HG03575 (cell line): ENCODE measurements at regions not wholly inside any gene's neighbourhood (a gene's known extent, or its start where the extent isn't known, plus 50 kb on each side); places are given as distances from the start of the nearest gene placed in this dataset.
"Not testable (repeated sequence)": the region's sequence is repeated elsewhere in the genome, so short reads cannot be mapped to it uniquely, and the experiment has no call there.

ENCODE experiments used
- ATAC-seq: cut with Tn5 transposase; IDR thresholded peaks from one replicate; pipeline ENCODE4 v1.9.1; 2021; ENCODE audit not compliant: unreplicated experiment, insufficient number of reproducible peaks, low FRiP score; ENCODE audit errors: extremely low read depth

DNA sequence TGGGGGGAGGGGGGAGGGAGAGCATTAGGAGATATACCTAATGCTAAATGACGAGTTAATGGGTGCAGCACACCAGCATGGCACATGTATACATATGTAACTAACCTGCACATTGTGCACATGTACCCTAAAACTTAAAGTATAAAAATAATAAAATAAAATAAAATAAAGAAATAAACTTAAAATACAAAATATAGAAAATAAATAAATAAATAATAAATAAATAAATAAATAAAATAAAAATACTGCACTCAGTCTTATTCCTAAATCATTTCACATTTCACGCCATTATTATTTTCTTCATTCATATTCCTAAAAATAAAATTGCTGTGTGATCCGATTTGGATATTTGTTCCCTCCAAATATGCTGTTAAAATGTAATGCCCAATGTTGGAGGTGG, 156.5 kb upstream of the CCNG1 start:
- not testable (repeated sequence) for ATAC-seq

DNA sequence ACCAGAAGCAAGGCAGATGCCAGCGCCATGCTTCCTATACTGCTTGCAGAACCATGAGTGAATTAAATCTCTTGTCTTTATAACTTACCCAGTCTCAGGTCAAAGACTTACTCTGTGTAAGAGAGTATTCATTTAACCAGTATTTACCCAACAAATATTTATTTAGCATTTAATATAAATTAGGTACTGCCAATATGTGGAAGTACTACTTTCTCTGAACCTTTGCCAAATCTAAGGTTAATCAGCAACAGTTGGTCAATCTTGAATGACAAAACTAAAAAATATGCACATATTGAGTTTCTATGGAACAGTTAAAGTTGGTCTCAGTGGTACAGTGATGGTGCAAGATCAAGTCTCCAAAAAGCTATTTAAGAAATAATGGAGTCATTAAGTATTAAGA, 155.9 kb upstream of the CCNG1 start:
- no peak for ATAC-seq

DNA sequence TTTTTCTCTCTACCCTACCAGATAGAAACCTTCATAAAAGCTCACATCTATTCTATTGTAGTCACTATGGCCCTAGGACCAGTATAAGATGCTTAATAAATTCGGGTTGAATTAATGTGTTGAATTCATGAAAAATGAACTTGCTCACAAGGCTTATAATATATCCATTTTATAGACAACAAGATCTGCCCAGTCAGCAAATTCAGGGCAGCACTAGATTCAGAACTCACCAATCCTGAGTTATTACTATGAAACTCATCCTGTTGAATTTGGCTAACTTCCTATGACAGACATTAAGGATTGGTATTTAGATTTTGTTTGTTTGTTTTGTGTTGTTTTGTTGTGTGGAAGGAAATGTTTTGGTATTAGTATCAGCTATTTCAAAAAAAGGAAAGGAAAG, 143.6 kb upstream of the CCNG1 start:
- no peak for ATAC-seq

DNA sequence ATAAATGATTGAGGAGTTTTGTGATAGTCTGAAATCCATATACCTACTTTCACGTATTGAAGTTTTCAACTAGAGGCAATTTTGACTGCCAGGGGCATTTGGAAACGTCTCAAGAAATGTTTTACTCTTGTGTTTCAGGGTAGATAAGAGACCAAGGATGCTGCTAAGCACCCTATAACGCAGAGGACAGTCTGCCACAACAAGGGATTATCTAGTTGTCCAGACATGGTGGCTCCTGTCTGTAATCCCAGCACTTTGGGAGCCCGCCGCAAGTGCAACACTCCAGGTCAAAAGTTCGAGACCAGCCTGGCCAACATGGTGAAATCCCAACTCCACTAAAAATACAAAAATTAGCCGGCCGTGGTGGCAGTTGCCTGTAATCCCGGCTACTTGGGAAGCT, 133.7 kb upstream of the CCNG1 start:
- ATAC-seq, result no peak

DNA sequence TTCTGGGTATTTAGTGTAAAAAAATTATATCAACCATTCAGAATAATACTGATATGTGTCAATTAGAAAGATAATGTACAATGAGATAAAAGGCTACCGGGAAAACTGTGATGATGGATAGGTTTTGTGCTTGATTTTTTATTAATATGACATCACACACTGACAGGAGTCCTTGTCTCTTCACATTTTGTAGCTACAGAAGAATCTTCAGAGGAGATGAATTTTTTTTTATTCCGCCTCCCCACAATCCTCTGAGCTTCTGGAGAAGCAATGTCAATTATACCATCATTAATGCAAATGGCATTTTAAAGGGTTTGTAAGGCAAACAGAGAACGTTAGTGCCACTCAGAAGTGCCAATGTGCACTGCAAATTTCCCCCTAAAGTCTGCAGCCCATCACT, 131.7 kb upstream of the CCNG1 start:
- ATAC-seq, result no peak

DNA sequence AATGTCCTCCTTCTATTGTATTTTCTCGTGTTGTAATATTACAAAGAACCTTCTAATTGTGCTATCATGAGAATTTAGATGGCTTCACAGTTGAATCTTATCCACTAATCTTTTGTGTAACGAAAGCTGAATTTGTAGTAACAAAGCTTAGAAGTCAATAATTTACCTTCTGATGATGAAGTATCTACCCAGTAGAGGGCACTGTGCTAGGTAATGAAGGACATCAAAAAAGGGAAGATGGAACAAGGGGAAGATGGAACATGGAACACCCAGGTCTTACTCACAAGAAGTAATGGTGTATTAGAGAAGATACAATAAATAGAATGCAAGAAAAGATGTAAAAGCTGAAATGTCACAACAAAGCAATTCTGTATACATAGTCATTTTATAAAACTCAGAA, 131.0 kb upstream of the CCNG1 start:
- no peak for ATAC-seq

DNA sequence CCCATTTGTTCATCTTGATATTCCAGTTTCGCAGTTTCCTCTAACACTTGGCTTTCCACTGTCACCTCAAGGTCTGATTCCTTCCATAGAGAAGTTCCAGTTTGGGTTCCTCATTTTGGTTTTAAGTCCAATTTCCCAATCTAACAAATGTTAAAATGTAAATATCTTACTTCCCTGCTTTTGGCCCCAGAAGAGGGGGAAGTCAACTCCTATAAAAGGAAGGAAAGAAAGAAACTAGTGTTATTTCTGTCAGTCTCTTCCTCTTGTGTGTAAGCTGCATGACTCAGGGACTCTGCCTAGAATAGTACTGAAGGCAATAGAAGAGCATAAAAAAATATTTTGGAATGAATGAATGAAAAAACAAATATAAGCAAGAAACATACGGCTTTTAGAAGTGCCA, 127.5 kb upstream of the CCNG1 start:
- no peak for ATAC-seq

DNA sequence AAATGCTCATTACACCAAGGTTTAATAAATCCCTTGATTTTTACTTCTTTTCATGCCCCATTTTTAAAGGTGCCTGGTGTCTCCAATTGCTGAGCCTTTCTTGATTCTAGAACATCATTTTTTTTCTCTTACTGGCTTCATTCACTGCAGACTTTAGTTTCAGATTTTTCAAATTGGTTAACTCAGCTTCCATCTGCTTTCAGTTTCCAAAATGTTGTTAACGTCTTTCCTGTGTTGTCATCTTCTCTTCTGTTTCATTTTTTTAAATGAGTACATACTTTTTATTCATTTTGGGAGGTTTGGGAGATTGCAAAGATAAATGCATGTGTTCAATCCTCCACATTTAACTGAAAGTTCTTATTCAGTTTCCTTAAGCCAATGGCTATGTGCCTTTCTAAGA, 126.4 kb upstream of the CCNG1 start:
- ATAC-seq, result no peak

DNA sequence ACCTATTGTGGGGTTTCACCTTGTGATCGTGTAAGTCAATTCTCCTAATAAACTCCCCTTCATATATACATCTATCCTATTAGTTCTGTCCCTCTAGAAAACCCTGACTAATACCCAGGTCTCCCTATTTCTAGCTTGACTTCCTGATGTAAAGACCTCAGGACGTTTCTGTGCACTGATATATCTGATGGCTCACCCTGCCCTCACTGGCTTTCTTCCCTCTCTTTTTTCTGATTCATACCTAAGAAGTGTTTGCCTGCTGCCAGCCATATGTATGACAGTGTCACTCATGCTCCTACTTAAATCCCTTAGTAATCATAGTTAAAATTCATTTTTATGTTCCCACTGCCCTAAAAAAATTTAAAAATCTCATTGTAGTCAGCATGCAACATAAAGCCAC, 124.8 kb upstream of the CCNG1 start:
- no peak for ATAC-seq

DNA sequence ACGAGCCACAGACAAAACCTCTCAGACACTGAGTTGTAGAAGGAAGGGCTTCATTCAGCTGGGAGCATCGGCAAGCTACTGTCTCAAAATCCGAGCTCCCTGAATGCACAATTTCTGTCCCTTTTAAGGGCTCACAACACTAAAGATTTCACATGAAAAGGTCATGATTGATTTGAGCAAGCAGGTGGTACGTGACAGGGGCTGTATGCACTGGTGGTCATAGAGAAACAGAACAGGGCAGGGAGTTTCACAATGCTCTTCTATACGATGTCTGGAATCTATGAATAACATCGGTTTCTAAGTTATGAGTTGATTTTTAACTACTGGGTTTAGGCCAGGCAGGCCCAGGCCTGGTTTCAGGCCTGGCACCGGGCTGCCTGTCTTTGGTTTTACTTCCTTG, 124.3 kb upstream of the CCNG1 start:
- not testable (repeated sequence) for ATAC-seq

DNA sequence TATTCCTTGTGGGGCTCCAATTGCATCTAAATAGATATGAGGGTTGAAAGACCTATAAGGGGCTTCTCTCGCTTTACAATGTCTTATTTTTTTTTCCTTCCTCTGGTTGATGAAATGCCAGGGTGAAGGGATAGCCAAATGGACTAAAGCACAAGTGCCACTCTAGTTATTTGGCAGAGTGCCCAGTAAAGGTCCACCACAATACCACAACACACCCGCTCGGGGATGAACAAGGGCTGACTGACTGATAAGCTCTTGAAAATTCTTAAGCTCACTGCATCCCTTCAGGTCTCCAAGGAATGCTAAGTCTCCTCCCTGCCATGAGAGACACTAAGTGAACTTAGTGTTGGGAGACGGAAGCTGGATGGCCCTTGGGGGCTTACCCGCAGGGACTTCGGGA, 121.0 kb upstream of the CCNG1 start:
- not testable (repeated sequence) for ATAC-seq

DNA sequence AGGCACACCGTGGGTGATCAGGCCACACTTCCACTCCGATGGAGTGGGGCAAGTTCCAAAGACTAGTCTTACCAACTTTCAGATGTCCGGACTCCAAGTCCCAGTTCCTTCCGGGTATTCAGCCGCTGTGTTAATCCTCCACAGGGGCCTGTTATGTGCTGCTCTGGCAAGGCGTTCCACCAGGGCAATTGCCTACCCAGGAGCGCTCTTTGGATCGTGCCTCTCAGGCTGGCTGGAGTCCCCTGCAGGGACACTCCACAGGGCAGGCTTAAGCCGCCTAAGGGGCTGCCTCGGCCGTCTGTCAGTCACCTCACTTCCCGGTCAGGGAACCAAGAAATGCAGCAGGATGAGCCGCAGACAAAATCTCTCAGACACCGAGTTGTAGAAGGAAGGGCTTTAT, 118.7 kb upstream of the CCNG1 start:
- no peak for ATAC-seq

DNA sequence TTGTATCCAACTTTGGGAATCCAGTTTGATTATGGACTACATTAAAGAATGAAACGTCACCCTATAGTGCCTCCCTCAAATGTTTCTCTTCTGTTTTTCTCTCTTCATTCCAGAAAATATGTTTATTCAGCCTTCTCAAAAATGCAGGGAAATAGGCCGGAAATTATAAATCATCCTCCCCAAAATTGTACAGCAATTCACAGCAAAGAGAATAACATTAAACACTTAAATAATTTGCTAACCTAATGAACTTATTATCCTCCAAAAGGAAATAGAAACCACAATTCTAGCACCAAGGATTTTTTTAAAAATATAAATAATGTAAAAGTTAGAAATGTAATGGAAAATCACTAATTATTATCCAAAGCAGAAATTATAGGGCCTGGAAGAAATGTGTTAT, 115.9 kb upstream of the CCNG1 start:
- ATAC-seq, result no peak

DNA sequence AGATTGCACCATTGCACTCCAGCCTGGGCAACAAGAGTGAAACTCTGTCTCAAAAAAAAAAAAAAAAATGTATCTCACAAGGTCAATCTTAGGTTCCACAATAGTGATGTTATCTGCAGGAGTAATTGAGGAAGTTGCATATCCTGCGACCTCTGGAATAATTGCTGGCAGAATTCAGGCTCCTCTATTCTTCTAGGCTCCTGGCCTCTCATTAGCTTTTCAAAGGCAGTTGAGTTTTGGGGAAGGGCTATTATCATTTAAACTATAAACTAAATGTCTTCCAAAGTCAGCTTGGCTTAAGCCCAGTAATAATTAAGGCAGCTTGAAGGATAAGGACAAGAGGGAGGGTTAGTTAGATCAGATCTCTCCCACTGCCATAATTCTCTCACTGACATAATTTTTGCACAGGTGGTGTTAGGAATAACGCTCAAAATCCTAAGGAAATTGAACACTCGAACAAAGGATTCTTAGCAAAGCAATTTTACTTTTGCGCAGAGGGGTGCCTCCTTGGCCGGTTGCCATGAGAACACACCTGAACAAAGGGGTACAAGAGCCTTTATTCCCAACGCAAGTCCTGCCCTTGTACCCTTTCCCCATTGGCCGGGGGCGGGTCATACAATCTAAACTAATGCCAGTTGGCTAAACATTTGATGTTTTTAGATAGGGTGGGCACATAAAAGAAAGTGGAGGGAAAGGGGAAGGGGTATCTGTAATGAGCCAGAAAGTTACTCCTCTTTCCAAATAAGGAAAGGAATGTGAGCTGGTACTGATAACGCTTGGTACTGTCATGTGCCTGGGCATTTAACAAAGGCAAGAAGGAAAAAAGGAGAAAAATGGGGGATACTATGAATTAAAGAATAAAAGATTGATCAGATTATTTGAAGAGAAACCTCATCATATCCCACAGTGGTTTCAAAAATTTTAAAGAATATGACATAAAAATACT, 106.4 kb upstream of the CCNG1 start:
- no peak for ATAC-seq

DNA sequence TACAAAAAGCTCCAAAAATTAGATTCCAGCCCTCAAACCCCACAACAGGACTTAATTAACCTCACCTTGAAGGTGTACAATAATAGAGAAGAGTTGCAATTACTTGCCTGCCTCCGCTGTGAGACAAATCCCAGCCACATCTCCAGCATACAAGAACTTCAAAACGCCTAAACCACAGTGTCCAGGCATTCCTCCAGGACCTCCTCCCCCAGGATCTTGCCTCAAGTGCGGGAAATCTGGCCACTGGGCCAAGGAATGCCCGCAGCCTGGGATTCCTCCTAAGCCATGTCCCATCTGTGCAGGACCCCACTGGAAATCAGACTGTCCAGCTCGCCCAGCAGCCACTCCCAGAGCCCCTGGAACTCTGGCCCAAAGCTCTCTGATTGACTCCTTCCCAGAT, 101.3 kb upstream of the CCNG1 start:
- ATAC-seq, result not testable (repeated sequence)

DNA sequence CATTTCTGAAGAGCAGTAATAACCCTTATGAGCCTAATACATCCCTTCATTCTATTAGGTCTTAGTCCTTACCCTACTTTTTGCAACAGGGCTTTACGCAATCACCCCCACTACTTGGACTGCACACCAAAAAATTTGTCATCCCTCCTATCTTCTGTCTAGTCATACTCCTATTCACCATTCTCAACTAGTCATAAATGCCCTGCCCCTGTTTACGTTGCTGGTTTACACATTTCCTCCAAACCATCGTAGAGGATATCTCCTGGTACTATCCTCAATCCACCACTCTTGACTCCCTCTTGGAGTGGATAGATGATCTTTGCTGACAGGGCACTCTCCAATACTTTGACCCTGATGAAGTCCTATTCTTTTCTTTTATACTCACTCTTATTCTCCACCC, 98.2 kb upstream of the CCNG1 start:
- no peak for ATAC-seq

DNA sequence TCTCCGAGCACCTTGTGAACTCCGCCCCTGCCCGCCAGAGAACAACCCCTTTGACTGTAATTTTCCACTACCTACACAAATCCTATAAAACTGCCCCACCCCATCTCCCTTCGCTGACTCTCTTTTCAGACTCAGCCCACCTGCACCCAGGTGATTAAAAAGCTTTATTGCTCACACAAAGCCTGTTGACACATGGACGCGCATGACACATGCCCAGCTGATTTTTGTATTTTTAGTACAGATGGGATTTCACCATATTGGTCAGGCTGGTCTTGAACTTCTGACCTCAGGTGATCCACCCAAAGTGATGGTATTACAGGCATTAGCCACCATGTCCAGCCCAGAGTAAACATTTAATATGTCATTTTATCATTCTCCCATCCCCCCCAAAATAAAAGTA, 97.0 kb upstream of the CCNG1 start:
- ATAC-seq, result not testable (repeated sequence)

DNA sequence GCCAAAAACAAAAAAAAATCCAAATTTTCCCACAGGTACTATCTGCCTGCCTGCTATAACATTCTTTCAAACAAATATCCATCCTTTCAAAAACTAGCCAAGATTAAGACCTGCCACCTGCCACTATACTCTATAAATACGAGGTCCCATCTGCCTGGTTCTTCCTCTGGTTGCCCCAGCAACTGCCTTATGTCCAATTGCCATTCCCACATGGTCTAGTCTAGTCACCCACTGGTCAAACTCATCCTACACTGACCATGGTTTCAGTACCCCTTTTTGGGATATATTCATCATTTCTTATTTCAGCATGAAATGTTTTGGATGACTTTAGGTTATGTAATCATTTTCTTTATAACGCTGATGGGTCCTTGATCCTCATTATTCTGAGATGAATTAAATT, 95.1 kb upstream of the CCNG1 start:
- no peak for ATAC-seq

DNA sequence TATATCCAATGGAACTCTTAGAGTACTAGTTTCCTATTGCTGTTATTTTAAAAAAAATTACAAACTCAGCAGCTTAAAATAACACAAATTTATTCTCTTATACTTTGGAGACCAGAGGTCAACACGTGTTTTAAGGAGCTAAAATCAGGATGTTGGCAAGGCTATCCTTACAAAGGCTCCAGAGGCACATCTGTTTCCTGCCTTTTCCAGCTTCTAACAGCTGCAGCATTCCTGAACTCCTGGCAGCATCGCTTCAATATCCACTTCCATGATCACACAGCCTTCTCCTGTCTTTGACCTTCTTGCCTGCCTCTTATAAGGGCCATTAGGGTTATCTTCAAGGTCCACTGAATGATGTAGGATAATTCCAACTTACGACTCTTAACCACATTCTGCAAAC, 92.2 kb upstream of the CCNG1 start:
- ATAC-seq, result no peak

DNA sequence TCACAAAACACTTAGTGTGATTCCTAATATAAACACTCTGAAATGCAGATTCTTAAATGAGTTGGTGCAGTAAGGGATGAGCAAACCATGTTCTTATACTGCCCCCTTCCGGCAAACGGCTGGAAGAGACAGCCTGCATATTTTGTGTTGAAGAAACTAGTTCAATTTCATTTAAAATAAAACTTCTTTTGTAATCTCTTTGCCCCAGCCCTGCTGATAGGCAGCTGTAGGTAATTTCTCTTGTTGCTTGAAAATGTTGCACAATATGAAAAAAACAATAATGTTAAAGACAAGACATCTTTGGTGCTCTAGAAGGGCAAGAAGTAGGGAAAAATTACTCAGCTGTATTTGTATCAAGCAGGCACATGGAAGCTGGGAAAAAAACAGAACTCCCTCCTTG, 89.7 kb upstream of the CCNG1 start:
- no peak for ATAC-seq

DNA sequence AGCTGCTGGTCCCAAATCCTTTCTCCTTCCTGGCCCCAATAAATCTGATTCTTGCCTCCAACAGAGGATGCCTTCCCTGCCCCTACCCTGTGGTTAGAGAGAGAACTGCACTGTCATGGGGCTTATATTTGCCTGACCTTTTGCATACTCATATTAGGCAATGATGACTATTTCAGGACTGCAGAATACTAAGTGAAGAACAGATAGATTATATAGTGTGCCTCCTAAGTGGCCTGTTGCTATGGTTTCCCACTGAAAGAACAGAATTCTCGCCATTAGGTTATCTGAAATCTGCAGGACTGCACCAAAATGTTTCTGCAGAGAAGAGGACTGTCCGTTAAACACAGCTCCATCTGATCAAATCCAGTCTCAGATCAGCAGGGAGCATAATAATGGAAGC, 87.3 kb upstream of the CCNG1 start:
- no peak for ATAC-seq
